ENCODE measurements at regions not wholly inside any gene's neighbourhood (a gene's known extent, or its start where the extent isn't known, plus 50 kb on each side); places are given as distances from the start of the nearest gene placed in this dataset.

GRCh38 chr22:42184852-42185251 lies 54.2 kb upstream of the CYP2D6 start:
- no peak for TF ChIP-seq POLR2A (IDR thresholded peaks at IDR 0.05)
- TF ChIP-seq CTCF (IDR thresholded peaks at IDR 0.05), result no peak

All from body of pancreas (tissue), 4 donors.